Smooth muscle cell of the brain vasculature (primary cell): ENCODE measurements at regions not wholly inside any gene's neighbourhood (a gene's known extent, or its start where the extent isn't known, plus 50 kb on each side); places are given as distances from the start of the nearest gene placed in this dataset.

Experiments
- DNase-seq: peaks from one replicate; pipeline ENCODE4 v3.0.0-alpha.2; 2012; ENCODE audit warnings: low read depth, low spot score

- DNase-seq: no peak
Observed at GRCh38 chr5:9927106-9927505, 297.0 kb upstream of the TAS2R1 start.

DNA sequence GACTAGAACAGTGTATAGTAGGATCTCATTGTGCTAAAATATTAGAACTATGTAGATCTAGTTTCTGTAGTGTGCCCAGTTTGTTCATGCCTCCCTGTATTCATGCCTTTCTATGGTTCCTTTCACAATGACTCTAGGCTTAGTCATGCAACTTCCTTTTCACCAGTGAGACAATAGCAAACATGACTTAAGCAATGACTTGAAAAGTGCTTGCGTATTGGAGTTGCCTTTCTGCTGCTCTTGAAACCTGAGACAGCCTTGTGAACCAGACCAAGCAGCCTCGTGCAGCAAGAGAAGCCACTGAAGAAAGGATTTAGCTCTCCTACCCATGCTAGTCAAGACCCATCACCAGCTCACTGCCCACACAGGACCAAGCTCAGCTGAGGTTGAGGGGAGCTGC, 294.5 kb upstream of the TAS2R1 start:
- peak; percentile 58 for DNase-seq

- no peak for DNase-seq
Observed at GRCh38 chr5:9922719-9923118, 292.6 kb upstream of the TAS2R1 start.

DNA sequence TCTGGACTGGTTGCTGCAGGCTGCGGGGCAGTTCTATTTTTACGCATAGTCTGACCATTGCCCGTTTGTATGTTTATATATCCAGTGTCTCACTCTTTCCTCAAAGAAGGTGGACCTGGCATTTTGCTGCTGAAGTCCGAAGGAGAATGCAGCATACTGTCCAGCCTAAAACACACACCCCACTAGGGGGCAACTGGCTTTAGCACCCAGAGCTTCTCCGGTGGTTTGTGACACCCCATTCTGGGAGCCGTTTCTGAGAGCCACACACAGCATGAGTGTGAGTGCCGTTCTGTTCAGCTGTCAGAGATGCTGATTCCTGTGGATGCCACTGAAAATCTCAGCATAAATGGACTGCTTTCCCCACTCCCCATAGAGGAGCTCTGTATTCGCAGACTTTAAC, 290.5 kb upstream of the TAS2R1 start:
- DNase-seq: no peak

DNA sequence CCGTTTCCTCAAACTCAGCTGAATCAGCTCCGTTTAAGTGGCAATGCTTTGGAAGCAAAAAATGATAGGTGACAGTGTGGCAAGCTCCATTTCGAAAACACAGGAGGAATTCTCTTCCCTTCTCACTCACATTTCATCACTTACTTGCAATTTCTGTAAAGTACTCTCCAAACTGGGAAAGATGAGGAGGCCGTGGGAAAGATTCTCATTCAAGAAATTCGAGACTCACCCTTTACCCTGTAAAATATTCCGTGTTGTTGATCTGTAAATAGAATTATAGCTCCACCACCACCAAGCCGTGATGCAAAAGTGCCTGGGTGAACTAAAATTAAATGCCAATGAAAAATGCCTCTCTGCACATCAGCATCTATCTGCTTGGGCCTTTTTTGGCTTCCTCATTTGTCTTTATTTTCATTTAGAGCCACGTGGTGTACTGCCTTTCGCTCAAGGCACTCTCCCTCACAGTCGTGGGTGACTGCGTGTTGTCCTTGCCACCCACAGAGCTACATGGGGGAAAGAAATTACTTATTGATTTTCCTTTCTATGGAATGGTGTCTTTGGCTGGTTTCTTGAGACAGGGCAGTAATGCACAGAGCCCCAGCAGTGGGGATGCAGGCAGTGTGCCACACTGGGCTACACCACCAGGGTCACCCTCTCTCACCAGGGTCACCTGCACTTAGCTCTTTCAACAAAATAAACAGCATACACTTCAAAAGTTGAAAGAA, 289.3 kb upstream of the TAS2R1 start:
- DNase-seq: peak; percentile 85

- no peak for DNase-seq
Observed at GRCh38 chr5:9905661-9906060, 275.5 kb upstream of the TAS2R1 start.

- DNase-seq: peak; percentile 57
Observed at GRCh38 chr5:9903801-9904200, 273.6 kb upstream of the TAS2R1 start.

GRCh38 chr5:9898319-9898718, 268.2 kb upstream of the TAS2R1 start:
- DNase-seq: no peak

DNA sequence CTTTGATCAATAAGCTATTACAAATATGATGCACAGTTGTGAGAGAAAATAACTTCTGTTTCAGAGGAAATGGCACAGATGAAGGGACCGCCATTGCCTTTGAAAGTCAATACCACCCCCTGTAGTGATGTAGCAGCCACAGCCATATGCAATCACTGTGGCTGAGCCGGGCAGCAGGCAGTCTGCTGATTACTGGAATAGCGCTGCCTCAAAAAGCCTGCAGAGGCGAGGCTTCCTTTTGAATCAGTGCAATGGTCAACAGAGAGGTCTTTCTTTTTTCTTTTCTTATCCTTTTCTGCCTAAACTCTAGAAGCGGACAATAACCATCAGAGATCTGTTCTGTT, 265.1 kb upstream of the TAS2R1 start:
- DNase-seq: no peak

DNA sequence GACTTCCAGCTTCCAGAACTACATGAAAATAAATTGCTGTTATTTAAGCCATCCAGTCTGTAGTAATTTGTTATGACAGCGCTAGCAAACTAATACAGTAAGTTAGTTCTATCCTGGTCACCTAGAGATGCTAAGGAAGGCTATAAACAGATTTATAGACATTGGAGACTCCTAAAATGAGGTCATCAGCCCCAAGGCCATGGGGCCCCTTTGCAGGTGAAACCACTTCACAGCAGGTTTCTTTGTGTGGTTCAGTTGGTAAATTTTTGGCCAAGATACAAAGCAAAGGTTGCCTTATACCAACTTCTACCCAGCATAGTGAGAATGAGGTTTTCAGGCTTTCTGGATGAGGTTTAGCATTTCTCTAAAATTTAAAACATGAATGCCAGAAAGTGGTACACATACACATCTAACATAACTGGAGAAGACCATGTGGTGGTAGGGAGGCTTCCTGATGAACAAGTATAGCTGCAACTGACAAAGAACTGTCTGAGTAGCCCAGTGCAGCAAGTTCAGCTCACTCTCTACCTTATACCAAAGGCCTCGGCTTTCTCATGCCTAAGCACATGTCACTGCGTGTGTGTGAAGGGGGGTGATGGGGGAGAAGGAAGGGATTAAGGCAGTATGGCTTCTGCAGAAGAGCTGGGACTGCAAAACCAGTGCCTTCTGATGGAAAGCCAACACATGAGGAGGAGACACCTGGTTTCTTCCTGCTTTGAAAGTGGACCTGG, 264.6 kb upstream of the TAS2R1 start:
- no peak for DNase-seq

DNA sequence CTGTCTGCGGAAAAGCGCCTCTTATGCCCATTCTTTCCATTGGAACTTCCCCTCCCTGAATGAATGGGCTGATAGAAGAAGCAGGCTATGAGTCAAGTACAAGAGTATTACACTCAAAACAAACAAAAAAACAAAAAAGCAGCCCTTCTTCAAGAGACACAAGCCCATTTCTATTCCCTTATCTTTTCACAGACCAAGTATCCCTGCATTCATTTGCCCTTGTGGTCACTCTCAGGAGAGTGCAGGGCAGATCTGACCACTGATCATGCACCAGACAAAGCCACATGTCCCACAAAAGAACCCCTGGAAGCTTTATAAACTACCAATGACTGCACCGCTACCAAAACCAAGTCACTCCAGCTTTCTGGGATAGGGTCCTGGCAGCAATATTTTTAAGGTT, 262.5 kb upstream of the TAS2R1 start:
- no peak for DNase-seq

- no peak for DNase-seq
Observed at GRCh38 chr5:9889511-9889910, 259.4 kb upstream of the TAS2R1 start.

DNA sequence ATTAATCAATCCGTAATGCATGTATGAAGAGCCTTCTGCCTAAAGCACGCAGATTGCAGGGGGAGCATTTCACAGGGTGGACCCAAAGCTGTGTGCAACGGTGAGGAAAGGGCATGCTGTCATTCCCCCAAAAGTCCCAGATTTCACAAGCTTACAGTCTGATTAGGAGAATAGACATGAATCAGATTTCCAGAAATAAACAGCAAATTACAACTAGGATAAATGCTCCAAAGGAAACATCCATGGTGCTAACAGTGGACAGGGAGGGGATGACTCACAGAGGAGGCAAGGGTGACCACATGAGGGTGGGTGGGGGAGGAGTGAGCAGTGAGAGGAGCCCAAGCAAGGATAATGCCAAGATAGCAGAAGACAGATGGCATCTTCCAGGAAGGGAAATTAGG, 258.4 kb upstream of the TAS2R1 start:
- no peak for DNase-seq

- no peak for DNase-seq
Observed at GRCh38 chr5:9885164-9885563, 255.0 kb upstream of the TAS2R1 start.

DNA sequence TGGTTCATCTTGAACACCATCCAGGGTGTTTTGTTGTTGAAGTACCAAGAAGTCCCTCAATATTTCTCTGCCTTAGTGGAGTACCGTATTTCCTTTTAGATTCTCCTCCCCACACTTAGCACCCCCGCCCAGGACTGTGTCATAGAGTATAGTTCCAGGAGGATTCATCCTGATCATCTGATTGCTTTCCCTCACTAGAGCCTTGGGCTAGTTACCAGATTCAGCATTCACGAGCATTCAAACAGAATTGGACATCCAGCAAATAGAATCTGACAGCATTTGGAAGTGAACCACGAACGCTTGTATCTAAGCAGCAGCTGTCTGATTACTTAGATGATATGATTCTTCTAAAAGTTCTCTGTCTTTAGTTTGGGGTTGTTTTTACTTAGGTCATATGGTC, 248.1 kb upstream of the TAS2R1 start:
- no peak for DNase-seq

DNA sequence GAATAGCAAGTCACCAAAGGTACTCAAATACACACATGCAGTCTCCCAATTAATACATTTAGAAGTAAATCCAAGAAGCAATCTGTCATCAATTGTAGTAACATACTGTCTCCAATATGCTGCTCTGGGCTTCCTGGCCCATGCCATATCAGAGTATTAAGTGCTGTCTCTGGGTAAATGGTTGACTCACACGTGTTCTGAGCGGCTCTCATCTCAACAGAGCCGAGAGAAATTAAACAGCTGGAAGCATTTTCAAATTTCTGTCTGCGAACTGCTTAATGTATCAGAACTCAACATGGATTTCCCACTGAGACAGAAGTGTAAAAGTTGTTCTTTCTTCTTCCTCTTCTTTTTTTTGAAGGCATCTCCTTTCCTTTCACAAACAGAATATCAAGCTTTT, 247.3 kb upstream of the TAS2R1 start:
- DNase-seq: no peak

GRCh38 chr5:9876451-9876850, 246.3 kb upstream of the TAS2R1 start:
- DNase-seq: no peak

DNA sequence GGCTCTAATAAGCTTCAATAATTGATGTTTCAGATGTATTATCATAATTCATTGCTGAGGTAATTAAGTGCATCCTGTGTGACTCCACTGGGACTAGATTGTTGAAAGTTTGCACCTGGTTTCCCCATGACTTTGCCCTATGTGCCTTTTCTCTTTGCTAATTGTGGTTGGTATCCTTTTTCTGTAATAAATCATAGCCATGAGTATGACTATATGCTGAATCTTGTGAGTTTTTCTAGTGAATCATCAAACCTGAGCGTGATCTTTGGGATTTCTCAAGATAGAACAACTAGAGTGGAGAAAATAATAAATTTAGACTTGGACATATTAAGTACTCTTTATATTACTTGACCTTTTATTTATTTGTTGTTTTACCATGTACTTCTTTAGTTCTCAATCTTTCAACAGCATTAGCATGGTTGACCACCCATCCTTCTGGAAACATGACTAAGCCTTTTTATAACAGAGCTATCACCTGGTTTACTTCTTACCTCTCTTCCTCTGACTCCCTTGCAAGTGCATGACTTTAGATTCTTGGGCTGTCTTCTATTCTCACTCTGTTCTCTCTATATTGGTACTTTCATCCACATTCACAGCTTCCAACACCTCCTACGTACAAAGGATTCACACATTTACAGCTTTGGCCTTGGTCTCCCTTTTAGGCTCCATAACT, 239.6 kb upstream of the TAS2R1 start:
- no peak for DNase-seq

GRCh38 chr5:9865574-9865973, 235.4 kb upstream of the TAS2R1 start:
- DNase-seq: no peak

GRCh38 chr5:9864791-9865190, 234.6 kb upstream of the TAS2R1 start:
- no peak for DNase-seq

- DNase-seq: no peak
Observed at GRCh38 chr5:9863486-9863885, 233.3 kb upstream of the TAS2R1 start.

DNA sequence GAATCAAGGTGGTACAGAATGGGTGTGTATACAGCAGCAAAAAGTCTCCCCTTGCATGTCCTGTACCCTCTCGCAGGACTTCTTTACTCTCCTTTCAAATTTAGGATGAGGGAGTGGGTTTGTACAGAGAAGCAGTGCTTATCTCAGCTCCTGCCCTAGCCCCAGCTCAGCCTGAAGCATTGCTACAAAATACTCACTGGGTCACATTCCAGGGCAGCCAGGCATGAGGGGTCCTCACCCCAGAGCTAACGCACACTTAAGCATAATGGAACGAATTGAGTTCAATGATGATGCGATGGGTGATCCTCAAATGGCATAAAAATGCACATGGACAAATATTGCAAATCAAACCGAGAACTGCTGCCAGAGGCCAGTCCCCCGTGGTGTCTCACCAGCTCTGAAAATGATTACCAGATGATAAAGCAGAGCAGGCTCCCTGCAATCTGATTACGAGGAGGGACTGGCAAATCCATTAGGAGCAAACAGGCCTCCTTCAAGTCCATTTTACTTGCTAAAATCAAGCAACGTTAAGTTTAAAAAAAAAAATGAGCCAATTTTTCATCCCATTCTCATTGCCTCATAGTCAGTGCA, 231.6 kb upstream of the TAS2R1 start:
- peak; percentile 24 for DNase-seq

GRCh38 chr5:9859808-9860207, 229.7 kb upstream of the TAS2R1 start:
- no peak for DNase-seq
